Prostate gland (tissue), 2 donors: ENCODE measurements at regions not wholly inside any gene's neighbourhood (a gene's known extent, or its start where the extent isn't known, plus 50 kb on each side); places are given as distances from the start of the nearest gene placed in this dataset.

Experiments
- POLR2AphosphoS5 ChIP-seq: sonication (generic); formaldehyde crosslinking; IDR thresholded peaks from one replicate; pipeline ENCODE4 v1.6.1; 2017; ENCODE audit warnings: antibody characterized with exemption
- TF ChIP-seq, protein P1 (sequence below), 4 experiments: fragments of 200-600 bp in 2 of 4; fragments of 450-650 bp in 2 of 4; sonication (generic) in 2 of 4; IDR thresholded peaks; 1 replicate in 3 of 4; 2 replicates in 1 of 4; pipeline ENCODE4 v1.5.1; 2016 to 2019; ENCODE audit warnings: antibody characterized with exemption in 4 of 4, mild to moderate bottlenecking in 2 of 4, moderate library complexity in 2 of 4

DNA sequence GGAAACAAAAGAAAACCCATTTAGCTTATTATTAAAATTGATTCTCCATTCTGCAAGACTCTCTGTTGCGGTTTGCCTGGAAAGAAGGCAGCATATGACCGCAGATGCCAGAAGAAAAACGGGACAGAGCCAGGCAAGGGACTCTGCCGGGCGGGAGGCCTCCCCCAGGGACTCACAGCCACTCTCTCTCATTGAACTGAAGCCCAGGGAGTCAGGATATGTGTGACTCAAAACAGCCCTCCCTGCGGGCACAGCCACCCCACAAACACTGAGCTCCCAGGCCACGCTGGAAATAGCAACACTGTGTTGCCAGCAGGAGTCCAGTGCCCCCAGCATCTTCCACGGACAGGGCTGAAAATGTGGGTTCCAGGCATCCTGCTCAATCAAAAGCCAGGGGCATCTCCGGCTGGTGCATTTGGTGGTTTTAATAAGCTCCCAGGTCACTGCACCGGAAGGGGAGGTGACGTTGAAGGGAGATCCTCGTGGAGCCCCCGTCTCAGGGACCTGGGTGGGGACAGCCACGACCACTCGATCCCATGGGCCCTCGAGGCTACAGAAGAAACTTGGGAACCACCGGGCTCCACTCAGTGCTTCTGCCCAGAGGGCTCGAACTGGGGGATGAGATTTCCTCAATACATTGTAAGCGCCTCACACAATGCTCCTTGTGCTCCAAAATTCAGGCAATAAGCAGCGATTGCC lies 624.5 kb downstream of the TBC1D22A start:
- TF ChIP-seq POLR2AphosphoS5, result no peak
- TF ChIP-seq, protein P1, sequence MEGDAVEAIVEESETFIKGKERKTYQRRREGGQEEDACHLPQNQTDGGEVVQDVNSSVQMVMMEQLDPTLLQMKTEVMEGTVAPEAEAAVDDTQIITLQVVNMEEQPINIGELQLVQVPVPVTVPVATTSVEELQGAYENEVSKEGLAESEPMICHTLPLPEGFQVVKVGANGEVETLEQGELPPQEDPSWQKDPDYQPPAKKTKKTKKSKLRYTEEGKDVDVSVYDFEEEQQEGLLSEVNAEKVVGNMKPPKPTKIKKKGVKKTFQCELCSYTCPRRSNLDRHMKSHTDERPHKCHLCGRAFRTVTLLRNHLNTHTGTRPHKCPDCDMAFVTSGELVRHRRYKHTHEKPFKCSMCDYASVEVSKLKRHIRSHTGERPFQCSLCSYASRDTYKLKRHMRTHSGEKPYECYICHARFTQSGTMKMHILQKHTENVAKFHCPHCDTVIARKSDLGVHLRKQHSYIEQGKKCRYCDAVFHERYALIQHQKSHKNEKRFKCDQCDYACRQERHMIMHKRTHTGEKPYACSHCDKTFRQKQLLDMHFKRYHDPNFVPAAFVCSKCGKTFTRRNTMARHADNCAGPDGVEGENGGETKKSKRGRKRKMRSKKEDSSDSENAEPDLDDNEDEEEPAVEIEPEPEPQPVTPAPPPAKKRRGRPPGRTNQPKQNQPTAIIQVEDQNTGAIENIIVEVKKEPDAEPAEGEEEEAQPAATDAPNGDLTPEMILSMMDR (IDR thresholded peaks at IDR 0.05), result no peak
